ENCODE measurements at regions not wholly inside any gene's neighbourhood (a gene's known extent, or its start where the extent isn't known, plus 50 kb on each side); places are given as distances from the start of the nearest gene placed in this dataset.

DNA sequence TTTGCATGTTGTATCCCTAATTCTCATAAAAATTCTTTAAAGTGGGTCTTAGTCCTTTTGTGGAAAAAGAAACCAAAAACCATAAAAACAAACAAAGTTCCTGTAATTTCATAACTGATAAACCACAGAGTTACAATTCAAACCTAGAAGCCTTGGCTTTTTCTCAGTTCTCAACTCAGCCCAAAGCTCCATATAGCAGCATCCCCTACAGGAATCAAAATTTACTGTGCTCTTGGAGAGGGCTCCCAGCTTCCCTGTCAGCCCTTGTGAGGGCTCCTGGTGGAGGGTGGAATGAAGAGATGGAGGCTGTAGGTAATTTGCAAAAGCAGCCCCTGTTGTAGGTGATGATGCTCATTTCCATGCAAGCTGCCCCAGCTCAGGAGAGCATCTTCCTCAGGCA is 506.1 kb upstream of the KIRREL3 start:
- Histone ChIP-seq H4K20me1 (replicated peaks; ENCODE audit: insufficient read depth) (no peaks in the 10 kb centered on the region), H3K9me2 (ENCODE audit: insufficient read depth) (peaks cover 7% of the 10 kb centered on the region; the same call in 1 of the 2 replicates), H3F3A (replicated peaks; ENCODE audit: low read depth) (no peaks in the 10 kb centered on the region), H3K27ac (ENCODE audit: low read depth) (no peak overlapping the region), H3K79me2 (replicated peaks; ENCODE audit: insufficient read depth) (no peaks in the 10 kb centered on the region), H3K4me2 (no peak overlapping the region), H3K4me3 (no peak overlapping the region), H3K27me3 (ENCODE audit: insufficient read depth) (no peaks in the 10 kb centered on the region), H3K4me1 (ENCODE audit: insufficient read depth) (no peaks in the 10 kb centered on the region), H3K36me3 (ENCODE audit: insufficient read depth) (no peaks in the 10 kb centered on the region), H2AFZ (no peak overlapping the region)
- Mint-ChIP-seq H3K4me3 (no peak overlapping the region), H3K27me3 (ENCODE audit: insufficient read depth, low read depth, poor library complexity) (peaks cover 2% of the 10 kb centered on the region), H3K9me3 (no peaks in the 10 kb centered on the region), H3K4me1 (peaks cover 3% of the 10 kb centered on the region; the same call in 2 of the 3 replicates), H3K36me3 (ENCODE audit: low read depth) (no peaks in the 10 kb centered on the region; the same call in 2 of the 3 replicates), H3K27ac (no peak overlapping the region)
- peak; percentile 20 for DNase-seq (ENCODE audit: low spot score)
- TF ChIP-seq, protein P1, sequence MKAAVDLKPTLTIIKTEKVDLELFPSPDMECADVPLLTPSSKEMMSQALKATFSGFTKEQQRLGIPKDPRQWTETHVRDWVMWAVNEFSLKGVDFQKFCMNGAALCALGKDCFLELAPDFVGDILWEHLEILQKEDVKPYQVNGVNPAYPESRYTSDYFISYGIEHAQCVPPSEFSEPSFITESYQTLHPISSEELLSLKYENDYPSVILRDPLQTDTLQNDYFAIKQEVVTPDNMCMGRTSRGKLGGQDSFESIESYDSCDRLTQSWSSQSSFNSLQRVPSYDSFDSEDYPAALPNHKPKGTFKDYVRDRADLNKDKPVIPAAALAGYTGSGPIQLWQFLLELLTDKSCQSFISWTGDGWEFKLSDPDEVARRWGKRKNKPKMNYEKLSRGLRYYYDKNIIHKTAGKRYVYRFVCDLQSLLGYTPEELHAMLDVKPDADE (IDR thresholded peaks at IDR 0.05), result no peak
- TF ChIP-seq, protein P2, sequence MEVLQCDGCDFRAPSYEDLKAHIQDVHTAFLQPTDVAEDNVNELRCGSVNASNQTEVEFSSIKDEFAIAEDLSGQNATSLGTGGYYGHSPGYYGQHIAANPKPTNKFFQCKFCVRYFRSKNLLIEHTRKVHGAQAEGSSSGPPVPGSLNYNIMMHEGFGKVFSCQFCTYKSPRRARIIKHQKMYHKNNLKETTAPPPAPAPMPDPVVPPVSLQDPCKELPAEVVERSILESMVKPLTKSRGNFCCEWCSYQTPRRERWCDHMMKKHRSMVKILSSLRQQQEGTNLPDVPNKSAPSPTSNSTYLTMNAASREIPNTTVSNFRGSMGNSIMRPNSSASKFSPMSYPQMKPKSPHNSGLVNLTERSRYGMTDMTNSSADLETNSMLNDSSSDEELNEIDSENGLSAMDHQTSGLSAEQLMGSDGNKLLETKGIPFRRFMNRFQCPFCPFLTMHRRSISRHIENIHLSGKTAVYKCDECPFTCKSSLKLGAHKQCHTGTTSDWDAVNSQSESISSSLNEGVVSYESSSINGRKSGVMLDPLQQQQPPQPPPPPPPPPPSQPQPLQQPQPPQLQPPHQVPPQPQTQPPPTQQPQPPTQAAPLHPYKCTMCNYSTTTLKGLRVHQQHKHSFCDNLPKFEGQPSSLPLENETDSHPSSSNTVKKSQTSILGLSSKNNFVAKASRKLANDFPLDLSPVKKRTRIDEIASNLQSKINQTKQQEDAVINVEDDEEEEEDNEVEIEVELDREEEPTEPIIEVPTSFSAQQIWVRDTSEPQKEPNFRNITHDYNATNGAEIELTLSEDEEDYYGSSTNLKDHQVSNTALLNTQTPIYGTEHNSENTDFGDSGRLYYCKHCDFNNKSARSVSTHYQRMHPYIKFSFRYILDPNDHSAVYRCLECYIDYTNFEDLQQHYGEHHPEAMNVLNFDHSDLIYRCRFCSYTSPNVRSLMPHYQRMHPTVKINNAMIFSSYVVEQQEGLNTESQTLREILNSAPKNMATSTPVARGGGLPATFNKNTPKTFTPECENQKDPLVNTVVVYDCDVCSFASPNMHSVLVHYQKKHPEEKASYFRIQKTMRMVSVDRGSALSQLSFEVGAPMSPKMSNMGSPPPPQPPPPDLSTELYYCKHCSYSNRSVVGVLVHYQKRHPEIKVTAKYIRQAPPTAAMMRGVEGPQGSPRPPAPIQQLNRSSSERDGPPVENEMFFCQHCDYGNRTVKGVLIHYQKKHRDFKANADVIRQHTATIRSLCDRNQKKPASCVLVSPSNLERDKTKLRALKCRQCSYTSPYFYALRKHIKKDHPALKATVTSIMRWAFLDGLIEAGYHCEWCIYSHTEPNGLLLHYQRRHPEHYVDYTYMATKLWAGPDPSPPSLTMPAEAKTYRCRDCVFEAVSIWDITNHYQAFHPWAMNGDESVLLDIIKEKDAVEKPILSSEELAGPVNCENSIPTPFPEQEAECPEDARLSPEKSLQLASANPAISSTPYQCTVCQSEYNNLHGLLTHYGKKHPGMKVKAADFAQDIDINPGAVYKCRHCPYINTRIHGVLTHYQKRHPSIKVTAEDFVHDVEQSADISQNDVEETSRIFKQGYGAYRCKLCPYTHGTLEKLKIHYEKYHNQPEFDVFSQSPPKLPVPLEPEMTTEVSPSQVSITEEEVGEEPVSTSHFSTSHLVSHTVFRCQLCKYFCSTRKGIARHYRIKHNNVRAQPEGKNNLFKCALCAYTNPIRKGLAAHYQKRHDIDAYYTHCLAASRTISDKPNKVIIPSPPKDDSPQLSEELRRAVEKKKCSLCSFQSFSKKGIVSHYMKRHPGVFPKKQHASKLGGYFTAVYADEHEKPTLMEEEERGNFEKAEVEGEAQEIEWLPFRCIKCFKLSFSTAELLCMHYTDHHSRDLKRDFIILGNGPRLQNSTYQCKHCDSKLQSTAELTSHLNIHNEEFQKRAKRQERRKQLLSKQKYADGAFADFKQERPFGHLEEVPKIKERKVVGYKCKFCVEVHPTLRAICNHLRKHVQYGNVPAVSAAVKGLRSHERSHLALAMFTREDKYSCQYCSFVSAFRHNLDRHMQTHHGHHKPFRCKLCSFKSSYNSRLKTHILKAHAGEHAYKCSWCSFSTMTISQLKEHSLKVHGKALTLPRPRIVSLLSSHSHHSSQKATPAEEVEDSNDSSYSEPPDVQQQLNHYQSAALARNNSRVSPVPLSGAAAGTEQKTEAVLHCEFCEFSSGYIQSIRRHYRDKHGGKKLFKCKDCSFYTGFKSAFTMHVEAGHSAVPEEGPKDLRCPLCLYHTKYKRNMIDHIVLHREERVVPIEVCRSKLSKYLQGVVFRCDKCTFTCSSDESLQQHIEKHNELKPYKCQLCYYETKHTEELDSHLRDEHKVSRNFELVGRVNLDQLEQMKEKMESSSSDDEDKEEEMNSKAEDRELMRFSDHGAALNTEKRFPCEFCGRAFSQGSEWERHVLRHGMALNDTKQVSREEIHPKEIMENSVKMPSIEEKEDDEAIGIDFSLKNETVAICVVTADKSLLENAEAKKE (CRISPR knock-in tag; IDR thresholded peaks at IDR 0.05), result no peak
- TF ChIP-seq POLR2AphosphoS5 (IDR thresholded peaks at IDR 0.05; ENCODE audit: low read depth), result no peak
- ATAC-seq, result peak; percentile 63

DNA sequence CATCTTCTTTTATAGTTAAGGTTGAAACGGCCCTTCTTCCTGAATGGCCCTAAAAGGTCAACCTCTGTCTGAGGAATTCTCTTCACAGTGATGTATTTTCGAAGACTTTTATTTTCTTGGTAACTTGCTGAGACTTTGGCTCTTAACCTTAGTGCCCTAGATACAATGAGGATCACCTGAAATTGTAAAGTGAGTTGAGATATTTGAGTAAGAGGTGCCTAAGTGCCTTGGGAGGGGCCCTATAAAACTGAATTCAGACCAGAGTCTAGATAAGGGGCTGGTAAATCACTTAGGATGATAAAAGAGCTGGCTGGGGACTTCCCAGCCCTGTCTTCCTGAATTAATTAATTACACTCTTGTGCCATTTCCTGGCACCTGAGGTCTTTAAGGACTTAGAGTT is 505.6 kb upstream of the KIRREL3 start:
- peaks cover 7% of the 10 kb centered on the region; the same call in 1 of the 2 replicates for H3K9me2 ChIP-seq (ENCODE audit: insufficient read depth)
- no peak for DNase-seq (ENCODE audit: low spot score)
- Mint-ChIP-seq H3K27ac (no peak overlapping the region), H3K4me3 (no peak overlapping the region), H3K9me3 (no peaks in the 10 kb centered on the region), H3K27me3 (ENCODE audit: insufficient read depth, low read depth, poor library complexity) (peaks cover 1% of the 10 kb centered on the region), H3K36me3 (ENCODE audit: low read depth) (no peaks in the 10 kb centered on the region; the same call in 2 of the 3 replicates), H3K4me1 (peaks cover 3% of the 10 kb centered on the region; the same call in 2 of the 3 replicates)
- no peaks in the 10 kb centered on the region for H3K27me3 ChIP-seq (ENCODE audit: insufficient read depth)
- H3K79me2 ChIP-seq (replicated peaks; ENCODE audit: insufficient read depth), result no peaks in the 10 kb centered on the region
- no peaks in the 10 kb centered on the region for H3K36me3 ChIP-seq (ENCODE audit: insufficient read depth)
- H4K20me1 ChIP-seq (replicated peaks; ENCODE audit: insufficient read depth), result no peaks in the 10 kb centered on the region
- ATAC-seq, result no peak
- H2AFZ ChIP-seq, result no peak overlapping the region
- H3K4me1 ChIP-seq (ENCODE audit: insufficient read depth), result no peaks in the 10 kb centered on the region
- no peak overlapping the region for H3K4me2 ChIP-seq
- no peak overlapping the region for H3K4me3 ChIP-seq
- H3F3A ChIP-seq (replicated peaks; ENCODE audit: low read depth), result no peaks in the 10 kb centered on the region
- H3K27ac ChIP-seq (ENCODE audit: low read depth), result no peak overlapping the region
- TF ChIP-seq ZNF114 (CRISPR knock-in tag; IDR thresholded peaks at IDR 0.05), result no peak
- TF ChIP-seq JUNB (IDR thresholded peaks at IDR 0.05; ENCODE audit: unreplicated experiment), result no peak
- no peak for TF ChIP-seq EZH2phosphoT487 (IDR thresholded peaks at IDR 0.05; ENCODE audit: unreplicated experiment)

All from GM23338 (cell line).